Heart right ventricle (tissue), 16 donors: ENCODE measurements at regions not wholly inside any gene's neighbourhood (a gene's known extent, or its start where the extent isn't known, plus 50 kb on each side); places are given as distances from the start of the nearest gene placed in this dataset.
"Not testable (repeated sequence)": the region's sequence is repeated elsewhere in the genome, so short reads cannot be mapped to it uniquely, and the experiment has no call there.

ENCODE experiments used
- ATAC-seq, 8 donors: fragments of 200-7000 bp; cut with Tn5 transposase; one replicate each; pipeline ENCODE4 v1.9.1; 2020; ENCODE audit warnings: mild to moderate bottlenecking in 8 of 8, moderate library complexity in 8 of 8, moderate number of reproducible peaks in 1 of 8
- DNase-seq, 2 donors: peaks; one replicate each; pipeline ENCODE4 v3.0.0-alpha.2; 2020
- H3K27ac ChIP-seq, 10 donors: fragments of 200-600 bp; sonication (generic) in 2 of 10; one replicate each; pipeline versions ENCODE4 v1.5.0 to v1.8.0; 2020 to 2022; ENCODE audit warnings: mild to moderate bottlenecking in 3 of 10
- H3K27me3 ChIP-seq, 7 donors: fragments of 200-600 bp; one replicate each; pipeline ENCODE4 v1.8.0; 2021 to 2022; ENCODE audit warnings: mild to moderate bottlenecking in 2 of 7
- H3K36me3 ChIP-seq, 9 donors: fragments of 200-600 bp; sonication (generic) in 1 of 9; one replicate each; pipeline versions ENCODE4 v1.5.0 to v1.8.0; 2020 to 2022; ENCODE audit warnings: mild to moderate bottlenecking in 2 of 9
- H3K4me1 ChIP-seq, 9 donors: fragments of 200-600 bp; sonication (generic) in 1 of 9; one replicate each; pipeline versions ENCODE4 v1.5.0 to v1.8.0; 2020 to 2022; ENCODE audit warnings: mild to moderate bottlenecking in 4 of 9
- H3K4me3 ChIP-seq, 10 donors: fragments of 200-600 bp; sonication (generic) in 2 of 10; one replicate each; pipeline versions ENCODE4 v1.5.0 to v1.8.0; 2020 to 2022; ENCODE audit warnings: mild to moderate bottlenecking in 7 of 10, moderate library complexity in 2 of 10
- H3K9me3 ChIP-seq, 11 donors: fragments of 200-600 bp in 10 of 11; sonication (generic) in 2 of 11; one replicate each; pipeline versions ENCODE4 v1.5.0 to v1.8.0; 2013 to 2022; ENCODE audit warnings: mild to moderate bottlenecking in 2 of 11, control low read depth in 1 of 11, moderate library complexity in 1 of 11
- WGBS, 2 donors: extraction: QIAGEN DNeasy Blood & Tissue Kit; methylation state at CpG; one replicate each; pipeline ENCODE4 v1.1.7; 2013; ENCODE audit warnings: inconsistent platforms in 1 of 2; 5-methylcytosine and 5-hydroxymethylcytosine counted together
- intact Hi-C, 10 donors: fragments of 100-400 bp; cut with DNase I; formaldehyde crosslinking; loops; one replicate each; pipeline versions ENCODE4 v1.11.1 to v1.14.2; 2022
- TF ChIP-seq, protein P1 (sequence below), 9 donors: fragments of 200-600 bp; sonication (generic) in 2 of 9; IDR thresholded peaks; one replicate each; pipeline versions ENCODE4 v1.5.0 to v1.8.0; 2021 to 2022; ENCODE audit warnings: antibody characterized with exemption in 9 of 9, mild to moderate bottlenecking in 5 of 9, moderate library complexity in 1 of 9
- donor health status: Arrhythmogenic right ventricular cardiomyopathy.
- donor health status: ischemic (EF 13 %, LVEDD 7.1; RV severe dilation, severe dysfunction).
- donor health status: healthy with polysubstance abuse.
- donor health status: DM: no; HTN: yes; CAD: no.
- donor health status: DM: no; HTN: no; CAD: no.
- donor health status: ischemic (EF 25% LVEDD 6.9; RV normal size, moderate dysfunction).
- donor health status: ischemic (EF 25% LVEDD 5.7; RV mildly dilated, moderate dysfunction).
- donor health status: healthy.
- donor health status: DM: yes; HTN: yes; CAD: no.
- donor health status: Ischemic cardiomyopathy.
- donor health status: ischemic (EF 35%, LVEDD 5.7; RV mildly dilated, moderate dysfunction).
- donor health status: nonischemic (EF 11% LVEDD 7.7; RV severe dilation, severe dysfunction).
- donor health status: DM: yes; HTN: yes; CAD: no.
- donor health status: PGD.
- donor health status: ischemic (EF 29% LVEDD 5.4; RV normal size, mild dysfunction).
- donor health status: nonischemic (EF 23%, LVEDD 6.1; RV moderate dilation, normal function).

DNA sequence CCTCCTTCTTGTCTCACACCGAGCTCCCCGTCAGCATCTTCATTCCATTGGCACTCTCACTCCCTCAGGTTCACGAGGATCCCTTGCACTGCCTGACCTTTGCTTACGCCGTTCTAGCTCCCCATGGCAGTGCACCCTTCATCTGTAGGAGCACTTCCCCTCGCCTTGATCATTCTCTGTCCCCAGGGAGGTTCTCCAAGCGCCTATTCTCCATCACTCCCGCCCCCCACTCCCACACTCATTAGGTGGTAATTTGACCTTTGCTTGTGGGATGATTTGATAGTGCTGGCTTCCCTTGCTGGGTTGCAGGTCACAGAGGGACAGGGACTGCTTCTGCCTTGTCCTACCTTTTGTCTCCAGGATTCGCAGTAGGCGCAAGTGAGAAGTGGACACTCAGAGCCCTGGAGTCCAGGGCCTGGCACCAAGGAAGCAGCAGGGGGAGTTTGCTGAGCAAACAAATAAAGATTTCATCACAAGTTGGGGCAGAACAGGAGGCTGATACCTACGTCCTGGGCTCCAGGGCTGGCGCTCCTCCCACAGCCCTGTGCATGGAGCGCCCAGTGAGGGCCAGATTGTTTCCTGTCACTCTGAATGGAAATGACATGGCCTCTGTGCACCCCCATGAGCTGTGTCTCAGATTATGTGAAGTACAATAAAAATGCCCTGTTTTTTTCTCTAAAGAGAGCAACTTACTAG is 82.0 kb upstream of the RUNX3 start:
- H3K4me1 ChIP-seq: peaks cover 0 to 13% (median 0%) of the 10 kb centered on the region in 9 donors
- no peak for ATAC-seq
- H3K9me3 ChIP-seq: no peaks in the 10 kb centered on the region
- 64 to 65% methylated on average over 13 of the region's 13 CpGs for WGBS, 2 donors
- H3K27ac ChIP-seq: no peak overlapping the region
- TF ChIP-seq, protein P1, sequence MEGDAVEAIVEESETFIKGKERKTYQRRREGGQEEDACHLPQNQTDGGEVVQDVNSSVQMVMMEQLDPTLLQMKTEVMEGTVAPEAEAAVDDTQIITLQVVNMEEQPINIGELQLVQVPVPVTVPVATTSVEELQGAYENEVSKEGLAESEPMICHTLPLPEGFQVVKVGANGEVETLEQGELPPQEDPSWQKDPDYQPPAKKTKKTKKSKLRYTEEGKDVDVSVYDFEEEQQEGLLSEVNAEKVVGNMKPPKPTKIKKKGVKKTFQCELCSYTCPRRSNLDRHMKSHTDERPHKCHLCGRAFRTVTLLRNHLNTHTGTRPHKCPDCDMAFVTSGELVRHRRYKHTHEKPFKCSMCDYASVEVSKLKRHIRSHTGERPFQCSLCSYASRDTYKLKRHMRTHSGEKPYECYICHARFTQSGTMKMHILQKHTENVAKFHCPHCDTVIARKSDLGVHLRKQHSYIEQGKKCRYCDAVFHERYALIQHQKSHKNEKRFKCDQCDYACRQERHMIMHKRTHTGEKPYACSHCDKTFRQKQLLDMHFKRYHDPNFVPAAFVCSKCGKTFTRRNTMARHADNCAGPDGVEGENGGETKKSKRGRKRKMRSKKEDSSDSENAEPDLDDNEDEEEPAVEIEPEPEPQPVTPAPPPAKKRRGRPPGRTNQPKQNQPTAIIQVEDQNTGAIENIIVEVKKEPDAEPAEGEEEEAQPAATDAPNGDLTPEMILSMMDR (IDR thresholded peaks at IDR 0.05): no peak
- H3K4me3 ChIP-seq: no peak overlapping the region
- no peak for DNase-seq
- H3K36me3 ChIP-seq: no peaks in the 10 kb centered on the region
- intact Hi-C loops: no loop called here
- H3K27me3 ChIP-seq: peaks cover 0 to 47% (median 32%) of the 10 kb centered on the region in 7 donors

DNA sequence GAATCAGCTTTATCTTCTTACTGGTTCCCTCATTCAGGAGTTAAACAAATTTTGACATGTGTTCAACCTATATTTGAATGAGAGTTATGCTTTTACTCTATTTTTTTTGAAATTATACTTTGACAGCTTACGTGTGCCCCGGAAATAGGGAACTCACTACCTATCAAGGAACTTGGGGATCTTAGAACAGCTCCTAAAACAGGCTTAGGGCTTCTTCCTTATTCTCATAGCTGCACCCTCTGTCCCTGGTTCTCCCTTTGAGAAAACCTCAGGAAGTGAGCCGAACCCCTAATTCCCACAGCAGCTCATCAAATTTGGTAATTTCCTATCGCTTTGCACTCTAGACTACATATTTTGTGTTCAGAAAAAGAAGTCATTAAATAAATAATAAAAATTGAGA is 81.2 kb upstream of the RUNX3 start:
- peaks cover 6 to 51% (median 33%) of the 10 kb centered on the region in 7 donors for H3K27me3 ChIP-seq
- H3K4me1 ChIP-seq: peaks cover 0 to 21% (median 0%) of the 10 kb centered on the region in 9 donors
- no peaks in the 10 kb centered on the region for H3K9me3 ChIP-seq
- DNase-seq (no peak), ATAC-seq (no peak)
- TF ChIP-seq, protein P1 (IDR thresholded peaks at IDR 0.05): no peak
- no peak overlapping the region for H3K4me3 ChIP-seq
- intact Hi-C loops: no loop called here
- no peak overlapping the region for H3K27ac ChIP-seq
- WGBS, 2 donors: 74 to 93% methylated on average over 4 of the region's 4 CpGs
- H3K36me3 ChIP-seq: no peaks in the 10 kb centered on the region

DNA sequence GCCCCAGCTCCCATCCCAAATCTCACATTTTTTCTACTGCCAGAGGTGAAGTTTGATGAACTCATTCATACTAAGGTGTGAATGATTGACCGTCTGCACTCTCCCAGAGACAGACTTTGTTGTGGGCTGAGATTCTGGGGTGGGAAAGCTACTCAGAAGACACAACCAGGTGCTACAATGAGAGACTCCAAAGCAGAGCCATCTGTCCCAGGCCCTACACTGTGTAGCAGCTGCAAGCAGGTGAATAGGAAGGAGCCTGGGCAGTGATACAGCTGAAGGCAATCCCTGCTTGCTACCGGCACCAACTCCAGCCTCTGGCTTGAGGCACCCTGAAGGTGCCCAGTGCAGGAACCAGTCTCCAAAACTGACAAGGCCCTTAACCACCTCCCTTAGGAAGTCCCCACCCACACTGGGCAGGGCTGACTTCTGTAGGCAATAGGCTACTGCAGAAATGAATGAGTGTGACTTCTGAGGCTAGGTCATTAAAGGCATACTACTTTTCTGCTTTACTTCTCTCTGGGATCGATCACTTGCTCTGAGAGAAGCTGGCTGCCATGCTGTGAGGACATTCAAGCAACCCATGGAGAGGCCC is 79.7 kb upstream of the RUNX3 start:
- ATAC-seq: no peak
- intact Hi-C loops: no loop called here

DNA sequence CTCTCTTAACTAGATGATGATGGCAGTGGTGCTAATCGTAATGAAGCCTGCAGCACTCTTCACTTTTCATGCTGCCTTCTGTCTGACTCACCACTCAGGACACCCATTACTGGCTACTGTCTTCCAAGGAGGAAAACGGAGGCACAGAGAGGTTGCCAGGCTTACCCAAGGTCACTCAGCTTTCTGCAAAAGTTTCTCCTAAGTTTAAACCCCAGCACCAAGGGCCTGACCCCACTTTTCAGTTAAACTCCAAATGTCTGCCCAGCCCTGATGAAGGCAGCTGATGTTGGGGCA is 78.1 kb upstream of the RUNX3 start:
- H3K4me3 ChIP-seq: no peak overlapping the region
- no peak for DNase-seq
- peaks cover 0 to 21% (median 0%) of the 10 kb centered on the region in 9 donors for H3K4me1 ChIP-seq
- H3K36me3 ChIP-seq: no peaks in the 10 kb centered on the region
- intact Hi-C loops: no loop called here
- no peak overlapping the region for H3K27ac ChIP-seq
- no peaks in the 10 kb centered on the region for H3K9me3 ChIP-seq
- no peak for ATAC-seq
- H3K27me3 ChIP-seq: peaks cover 6 to 61% (median 46%) of the 10 kb centered on the region in 7 donors
- 77 to 78% methylated on average over 2 of the region's 2 CpGs for WGBS, 2 donors
- TF ChIP-seq, protein P1 (IDR thresholded peaks at IDR 0.05): no peak

More for the DNA sequence above, 79.7 kb upstream of the RUNX3 start:
- Histone ChIP-seq H3K27me3 (peaks cover 6 to 61% (median 46%) of the 10 kb centered on the region in 7 donors), H3K9me3 (no peaks in the 10 kb centered on the region), H3K27ac (no peak overlapping the region), H3K36me3 (no peaks in the 10 kb centered on the region), H3K4me3 (no peak overlapping the region), H3K4me1 (peaks cover 0 to 21% (median 0%) of the 10 kb centered on the region in 9 donors)
- WGBS, 2 donors: 94 to 95% methylated on average over 3 of the region's 3 CpGs
- DNase-seq: no peak
- TF ChIP-seq, protein P1 (IDR thresholded peaks at IDR 0.05): no peak

DNA sequence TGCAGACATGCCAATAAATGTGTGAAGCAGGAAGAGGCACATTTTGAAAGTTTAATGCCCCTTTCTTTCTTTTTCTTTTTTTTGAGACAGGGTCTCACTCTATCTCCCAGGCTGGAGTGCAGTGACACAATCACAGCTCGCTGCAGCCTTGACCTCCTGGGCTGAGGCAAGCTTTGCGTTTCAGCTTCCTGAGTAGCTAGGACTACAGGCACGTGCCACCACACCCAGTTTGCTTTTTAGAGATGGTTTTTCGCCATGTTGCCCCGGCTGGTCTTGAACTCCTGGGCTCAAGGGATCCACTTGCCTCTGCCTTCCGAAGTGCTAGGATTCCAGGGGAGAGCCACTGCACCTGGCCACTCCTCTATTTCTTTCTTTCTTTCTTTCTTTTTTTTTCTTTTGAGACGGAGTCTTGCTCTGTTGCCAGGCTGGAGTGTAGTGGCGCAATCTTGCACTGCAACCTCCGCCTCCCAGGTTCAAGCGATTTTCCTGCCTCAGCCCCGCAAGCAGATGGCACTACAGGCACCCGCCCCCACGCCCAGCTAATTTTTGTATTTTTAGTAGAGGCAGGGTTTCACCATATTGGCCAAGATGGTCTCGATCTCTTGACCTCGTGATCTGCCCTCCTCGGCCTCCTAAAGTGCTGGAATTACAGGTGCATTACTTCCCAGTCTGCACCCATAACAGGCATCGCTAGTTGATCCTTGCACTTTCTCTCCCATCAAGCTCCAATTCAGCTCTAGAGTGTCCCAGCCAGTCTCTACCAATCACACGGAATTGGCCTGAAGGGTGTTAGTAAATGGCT is 77.5 kb upstream of the RUNX3 start:
- intact Hi-C loops, ATAC-seq, DNase-seq, H3K36me3 ChIP-seq, H3K27ac ChIP-seq, H3K4me3 ChIP-seq, H3K9me3 ChIP-seq: not testable (repeated sequence)
- H3K4me1 ChIP-seq: peaks cover 0 to 21% (median 0%) of the 10 kb centered on the region in 9 donors
- 67 to 69% methylated on average over 18 of the region's 18 CpGs for WGBS, 2 donors
- H3K27me3 ChIP-seq: peaks cover 6 to 58% (median 46%) of the 10 kb centered on the region in 7 donors
